Large intestine (tissue), 3 donors: ENCODE measurements at regions not wholly inside any gene's neighbourhood (a gene's known extent, or its start where the extent isn't known, plus 50 kb on each side); places are given as distances from the start of the nearest gene placed in this dataset.
"Not testable (repeated sequence)": the region's sequence is repeated elsewhere in the genome, so short reads cannot be mapped to it uniquely, and the experiment has no call there.

Experiments
- DNase-seq, 2 donors: peaks; one replicate each; pipeline versions ENCODE4 v3.0.0 to v3.0.0-alpha.2; 2013
- H3K27ac ChIP-seq: one replicate; pipeline ENCODE4 v1.5.1; 2013; ENCODE audit warnings: low read length
- H3K27me3 ChIP-seq: 2 replicates; pipeline ENCODE4 v1.6.1; 2013; ENCODE audit warnings: low read length; ENCODE audit not compliant: control insufficient read depth, insufficient read depth
- H3K36me3 ChIP-seq: 2 replicates; pipeline ENCODE4 v1.6.1; 2013; ENCODE audit warnings: low read length; ENCODE audit not compliant: control insufficient read depth, insufficient read depth
- H3K4me1 ChIP-seq: one replicate; pipeline ENCODE4 v1.6.1; 2013; ENCODE audit warnings: low read length; ENCODE audit not compliant: control insufficient read depth, insufficient read depth
- H3K4me3 ChIP-seq: one replicate; pipeline ENCODE4 v1.5.1; 2013; ENCODE audit warnings: low read length
- H3K9me3 ChIP-seq: one replicate; pipeline ENCODE4 v1.6.1; 2013; ENCODE audit warnings: mild to moderate bottlenecking, low read depth, low read length, moderate library complexity; ENCODE audit not compliant: control insufficient read depth
- WGBS: methylation state at CpG from one replicate; pipeline ENCODE4 v1.1.5; 2013; ENCODE audit warnings: low lambda C conversion rate; ENCODE audit not compliant: insufficient coverage; 5-methylcytosine and 5-hydroxymethylcytosine counted together

- H3K9me3 ChIP-seq: no peaks in the 10 kb centered on the region
- no peak overlapping the region for H3K4me3 ChIP-seq
- no peaks in the 10 kb centered on the region for H3K36me3 ChIP-seq
- WGBS: no CpG with 5 or more reads among the region's 2 CpGs
- no peaks in the 10 kb centered on the region for H3K4me1 ChIP-seq
- no peak for DNase-seq
- H3K27me3 ChIP-seq: no peaks in the 10 kb centered on the region
- H3K27ac ChIP-seq: no peak overlapping the region
Observed at GRCh38 chr12:83271201-83271600, 584.5 kb downstream of the TMTC2 start.

- H3K36me3 ChIP-seq: no peaks in the 10 kb centered on the region
- H3K4me3 ChIP-seq: no peak overlapping the region
- H3K4me1 ChIP-seq: no peaks in the 10 kb centered on the region
- no peaks in the 10 kb centered on the region for H3K27me3 ChIP-seq
- no peak overlapping the region for H3K27ac ChIP-seq
- no peak for DNase-seq
- H3K9me3 ChIP-seq: no peaks in the 10 kb centered on the region
Observed at GRCh38 chr12:83265808-83266207, 579.1 kb downstream of the TMTC2 start.

- H3K4me3 ChIP-seq: no peak overlapping the region
- H3K4me1 ChIP-seq: no peaks in the 10 kb centered on the region
- no peaks in the 10 kb centered on the region for H3K36me3 ChIP-seq
- no peak overlapping the region for H3K27ac ChIP-seq
- no peaks in the 10 kb centered on the region for H3K9me3 ChIP-seq
- no peak for DNase-seq
- no peaks in the 10 kb centered on the region for H3K27me3 ChIP-seq
Observed at GRCh38 chr12:83261998-83262397, 575.3 kb downstream of the TMTC2 start.

- H3K4me1 ChIP-seq, H3K27me3 ChIP-seq, H3K27ac ChIP-seq, H3K9me3 ChIP-seq, H3K4me3 ChIP-seq, DNase-seq, H3K36me3 ChIP-seq: not testable (repeated sequence)
- no CpG with 5 or more reads among the region's 3 CpGs for WGBS
Observed at GRCh38 chr12:83260126-83260525, 573.4 kb downstream of the TMTC2 start.

GRCh38 chr12:83257726-83258125 lies 571.0 kb downstream of the TMTC2 start:
- no peaks in the 10 kb centered on the region for H3K4me1 ChIP-seq
- no peaks in the 10 kb centered on the region for H3K9me3 ChIP-seq
- no peak overlapping the region for H3K27ac ChIP-seq
- no peak overlapping the region for H3K4me3 ChIP-seq
- no peaks in the 10 kb centered on the region for H3K27me3 ChIP-seq
- no peaks in the 10 kb centered on the region for H3K36me3 ChIP-seq
- DNase-seq: no peak

GRCh38 chr12:83256562-83256961 lies 569.9 kb downstream of the TMTC2 start:
- Histone ChIP-seq H3K4me1 (no peaks in the 10 kb centered on the region), H3K27ac (no peak overlapping the region), H3K27me3 (no peaks in the 10 kb centered on the region), H3K36me3 (no peaks in the 10 kb centered on the region), H3K9me3 (no peaks in the 10 kb centered on the region), H3K4me3 (no peak overlapping the region)
- WGBS: no CpG with 5 or more reads among the region's 3 CpGs
- no peak for DNase-seq

- no CpG with 5 or more reads among the region's 1 CpG for WGBS
- no peak for DNase-seq
- H3K27ac ChIP-seq: no peak overlapping the region
Observed at GRCh38 chr12:83250866-83251265, 564.2 kb downstream of the TMTC2 start.

GRCh38 chr12:83245156-83245555 lies 558.5 kb downstream of the TMTC2 start:
- 80% methylated on average over 1 of the region's 3 CpGs for WGBS

More at GRCh38 chr12:83250866-83251265, 564.2 kb downstream of the TMTC2 start:
- no peaks in the 10 kb centered on the region for H3K27me3 ChIP-seq
- H3K9me3 ChIP-seq: no peaks in the 10 kb centered on the region
- no peak overlapping the region for H3K4me3 ChIP-seq
- no peaks in the 10 kb centered on the region for H3K4me1 ChIP-seq
- no peaks in the 10 kb centered on the region for H3K36me3 ChIP-seq

GRCh38 chr12:83244001-83244400 lies 557.3 kb downstream of the TMTC2 start:
- Histone ChIP-seq H3K27ac (no peak overlapping the region), H3K9me3 (no peaks in the 10 kb centered on the region), H3K4me3 (no peak overlapping the region), H3K4me1 (no peaks in the 10 kb centered on the region), H3K27me3 (no peaks in the 10 kb centered on the region), H3K36me3 (no peaks in the 10 kb centered on the region)
- DNase-seq: no peak

More at GRCh38 chr12:83245156-83245555, 558.5 kb downstream of the TMTC2 start:
- Histone ChIP-seq H3K4me3 (no peak overlapping the region), H3K36me3 (no peaks in the 10 kb centered on the region), H3K27me3 (no peaks in the 10 kb centered on the region), H3K4me1 (no peaks in the 10 kb centered on the region), H3K27ac (no peak overlapping the region), H3K9me3 (no peaks in the 10 kb centered on the region)
- DNase-seq: no peak

- not testable (repeated sequence) for H3K36me3 ChIP-seq, H3K9me3 ChIP-seq, H3K4me1 ChIP-seq, DNase-seq, H3K27ac ChIP-seq, H3K27me3 ChIP-seq, H3K4me3 ChIP-seq
Observed at GRCh38 chr12:83233987-83234386, 547.3 kb downstream of the TMTC2 start.

- H3K9me3 ChIP-seq, H3K27me3 ChIP-seq, DNase-seq, H3K27ac ChIP-seq, H3K4me1 ChIP-seq, H3K4me3 ChIP-seq, H3K36me3 ChIP-seq: not testable (repeated sequence)
Observed at GRCh38 chr12:83226960-83227359, 540.3 kb downstream of the TMTC2 start.

GRCh38 chr12:83225806-83226205 lies 539.1 kb downstream of the TMTC2 start:
- WGBS: 100% methylated on average over 2 of the region's 3 CpGs

More at GRCh38 chr12:83225806-83226205, 539.1 kb downstream of the TMTC2 start:
- Histone ChIP-seq H3K4me1 (no peaks in the 10 kb centered on the region), H3K36me3 (no peaks in the 10 kb centered on the region), H3K9me3 (no peaks in the 10 kb centered on the region), H3K27me3 (no peaks in the 10 kb centered on the region), H3K4me3 (no peak overlapping the region), H3K27ac (no peak overlapping the region)
- DNase-seq: no peak
